HEK293T (cell line): ENCODE measurements at regions not wholly inside any gene's neighbourhood (a gene's known extent, or its start where the extent isn't known, plus 50 kb on each side); places are given as distances from the start of the nearest gene placed in this dataset.

Source experiments
- BHLHE40 ChIP-seq: fragments of 450-650 bp; IDR thresholded peaks from 2 replicates; pipeline ENCODE4 v1.6.1; 2016; ENCODE audit warnings: mild to moderate bottlenecking, moderate library complexity, borderline replicate concordance
- FOXA1 ChIP-seq: fragments of 450-650 bp; IDR thresholded peaks from 2 replicates; pipeline ENCODE4 v1.6.1; 2016; ENCODE audit warnings: mild to moderate bottlenecking
- TARDBP ChIP-seq: fragments of 450-650 bp; IDR thresholded peaks from 2 replicates; pipeline ENCODE4 v1.6.1; 2016

DNA sequence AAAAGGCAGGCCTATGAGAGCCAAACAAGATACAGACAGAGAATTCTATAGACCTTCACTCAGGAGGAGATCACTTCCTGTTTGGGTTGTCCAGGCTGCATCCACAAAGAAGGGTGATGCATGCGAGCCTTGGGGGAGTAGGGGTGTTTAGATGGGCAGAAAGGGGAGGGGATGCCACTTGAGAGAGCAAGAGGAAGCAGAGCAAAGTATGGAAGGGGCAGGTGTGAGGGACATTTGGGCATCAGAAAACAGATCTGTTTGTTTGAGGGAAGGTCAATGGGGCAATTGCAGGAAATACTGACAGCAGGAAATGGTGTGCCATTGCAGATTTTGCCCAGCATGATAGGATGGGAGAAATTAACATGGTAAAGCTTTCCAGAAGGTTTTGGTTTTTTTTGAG, 146.4 kb upstream of the FOXN3 start:
- TF ChIP-seq FOXA1 (no peak), BHLHE40 (no peak), TARDBP (no peak)
